Hepatocyte (in vitro differentiated cells): ENCODE measurements at regions not wholly inside any gene's neighbourhood (a gene's known extent, or its start where the extent isn't known, plus 50 kb on each side); places are given as distances from the start of the nearest gene placed in this dataset.

Experiments
- DNase-seq: peaks from one replicate; pipeline ENCODE4 v3.0.0-alpha.2; 2016; ENCODE audit warnings: low spot score
- H2AFZ ChIP-seq: fragments of 200-600 bp; sonication (generic); 2 replicates; pipeline ENCODE4 v1.6.0; 2016; ENCODE audit warnings: antibody characterized with exemption, mild to moderate bottlenecking
- H3K27ac ChIP-seq: fragments of 200-600 bp; sonication (generic); 2 replicates; pipeline ENCODE4 v1.5.1; 2016; ENCODE audit warnings: mild to moderate bottlenecking
- H3K27me3 ChIP-seq: fragments of 200-600 bp; sonication (generic); 2 replicates; pipeline ENCODE4 v1.6.1; 2016
- H3K36me3 ChIP-seq: fragments of 200-600 bp; sonication (generic); replicated peaks from 2 replicates; pipeline ENCODE4 v1.5.1; 2016; ENCODE audit warnings: low read depth; ENCODE audit not compliant: insufficient read depth
- H3K4me1 ChIP-seq: fragments of 200-600 bp; sonication (generic); 2 replicates; pipeline ENCODE4 v1.5.1; 2016; ENCODE audit warnings: mild to moderate bottlenecking, moderate library complexity; ENCODE audit not compliant: insufficient read depth
- H3K4me2 ChIP-seq: fragments of 200-600 bp; sonication (generic); 2 replicates; pipeline ENCODE4 v1.6.0; 2016
- H3K4me3 ChIP-seq: fragments of 200-600 bp; sonication (generic); 2 replicates; pipeline ENCODE4 v1.5.1; 2016; ENCODE audit warnings: mild to moderate bottlenecking
- H3K79me2 ChIP-seq: fragments of 200-600 bp; sonication (generic); 2 replicates; pipeline ENCODE4 v1.6.0; 2017; ENCODE audit warnings: mild to moderate bottlenecking
- H3K9me2 ChIP-seq: fragments of 200-600 bp; sonication (generic); replicated peaks from 2 replicates; pipeline ENCODE4 v1.6.0; 2017; ENCODE audit warnings: mild to moderate bottlenecking; ENCODE audit not compliant: insufficient read depth
- H3K9me3 ChIP-seq: fragments of 200-600 bp; sonication (generic); 2 replicates; pipeline ENCODE4 v1.5.1; 2016; ENCODE audit warnings: low read depth, mild to moderate bottlenecking
- H4K20me1 ChIP-seq: fragments of 200-600 bp; sonication (generic); 2 replicates; pipeline ENCODE4 v1.6.0; 2016; ENCODE audit warnings: mild to moderate bottlenecking; ENCODE audit not compliant: insufficient read depth, poor library complexity, severe bottlenecking
- EZH2 ChIP-seq: fragments of 200-600 bp; sonication (generic); IDR thresholded peaks from 2 replicates; pipeline ENCODE4 v1.6.1; 2016; ENCODE audit warnings: antibody characterized with exemption, mild to moderate bottlenecking, borderline replicate concordance
- EZH2phosphoT487 ChIP-seq: fragments of 200-600 bp; sonication (generic); IDR thresholded peaks from one replicate; pipeline ENCODE4 v1.6.1; 2018; ENCODE audit warnings: antibody characterized with exemption, mild to moderate bottlenecking, low read depth, moderate library complexity; ENCODE audit not compliant: unreplicated experiment, severe bottlenecking
- WGBS: methylation state at CpG from one replicate; pipeline ENCODE4 v1.1.6; 2016; ENCODE audit warnings: low lambda C conversion rate; ENCODE audit errors: missing lambda C conversion rate; 5-methylcytosine and 5-hydroxymethylcytosine counted together
- TF ChIP-seq, protein P1 (sequence below): fragments of 200-600 bp; sonication (generic); IDR thresholded peaks from 2 replicates; pipeline ENCODE4 v1.5.1; 2016; ENCODE audit warnings: antibody characterized with exemption, mild to moderate bottlenecking; ENCODE audit not compliant: poor library complexity

DNA sequence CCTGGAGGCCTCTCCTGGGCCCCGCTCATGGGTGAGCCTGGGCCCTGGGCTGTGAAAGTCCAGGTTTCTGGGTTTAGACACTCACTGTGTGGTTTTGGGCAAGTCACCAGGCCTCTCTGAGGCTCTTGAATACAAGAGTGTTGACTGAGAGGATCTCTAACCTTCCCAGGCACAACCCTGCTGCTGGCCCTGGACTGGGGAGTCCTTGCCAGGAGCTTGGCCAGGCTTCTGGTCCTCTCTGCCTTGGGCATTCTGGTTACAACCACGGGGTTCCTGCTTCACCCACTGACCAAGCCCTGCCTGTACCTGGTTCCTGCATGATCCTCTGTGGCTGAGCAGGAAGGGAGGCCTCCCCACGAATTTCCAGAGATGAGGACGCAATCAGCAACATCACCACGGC is 63.6 kb upstream of the COL13A1 start:
- Histone ChIP-seq H2AFZ (no peak overlapping the region), H3K4me3 (no peak overlapping the region), H3K27ac (no peak overlapping the region), H3K27me3 (no peaks in the 10 kb centered on the region), H3K4me1 (no peaks in the 10 kb centered on the region), H3K9me2 (no peaks in the 10 kb centered on the region), H4K20me1 (no peaks in the 10 kb centered on the region), H3K79me2 (no peaks in the 10 kb centered on the region), H3K36me3 (no peaks in the 10 kb centered on the region), H3K4me2 (no peak overlapping the region), H3K9me3 (no peaks in the 10 kb centered on the region)
- TF ChIP-seq, protein P1, sequence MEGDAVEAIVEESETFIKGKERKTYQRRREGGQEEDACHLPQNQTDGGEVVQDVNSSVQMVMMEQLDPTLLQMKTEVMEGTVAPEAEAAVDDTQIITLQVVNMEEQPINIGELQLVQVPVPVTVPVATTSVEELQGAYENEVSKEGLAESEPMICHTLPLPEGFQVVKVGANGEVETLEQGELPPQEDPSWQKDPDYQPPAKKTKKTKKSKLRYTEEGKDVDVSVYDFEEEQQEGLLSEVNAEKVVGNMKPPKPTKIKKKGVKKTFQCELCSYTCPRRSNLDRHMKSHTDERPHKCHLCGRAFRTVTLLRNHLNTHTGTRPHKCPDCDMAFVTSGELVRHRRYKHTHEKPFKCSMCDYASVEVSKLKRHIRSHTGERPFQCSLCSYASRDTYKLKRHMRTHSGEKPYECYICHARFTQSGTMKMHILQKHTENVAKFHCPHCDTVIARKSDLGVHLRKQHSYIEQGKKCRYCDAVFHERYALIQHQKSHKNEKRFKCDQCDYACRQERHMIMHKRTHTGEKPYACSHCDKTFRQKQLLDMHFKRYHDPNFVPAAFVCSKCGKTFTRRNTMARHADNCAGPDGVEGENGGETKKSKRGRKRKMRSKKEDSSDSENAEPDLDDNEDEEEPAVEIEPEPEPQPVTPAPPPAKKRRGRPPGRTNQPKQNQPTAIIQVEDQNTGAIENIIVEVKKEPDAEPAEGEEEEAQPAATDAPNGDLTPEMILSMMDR, result no peak
- no peak for TF ChIP-seq EZH2
- no peak for TF ChIP-seq EZH2phosphoT487
- 78% methylated on average over 5 of the region's 5 CpGs for WGBS
- no peak for DNase-seq

DNA sequence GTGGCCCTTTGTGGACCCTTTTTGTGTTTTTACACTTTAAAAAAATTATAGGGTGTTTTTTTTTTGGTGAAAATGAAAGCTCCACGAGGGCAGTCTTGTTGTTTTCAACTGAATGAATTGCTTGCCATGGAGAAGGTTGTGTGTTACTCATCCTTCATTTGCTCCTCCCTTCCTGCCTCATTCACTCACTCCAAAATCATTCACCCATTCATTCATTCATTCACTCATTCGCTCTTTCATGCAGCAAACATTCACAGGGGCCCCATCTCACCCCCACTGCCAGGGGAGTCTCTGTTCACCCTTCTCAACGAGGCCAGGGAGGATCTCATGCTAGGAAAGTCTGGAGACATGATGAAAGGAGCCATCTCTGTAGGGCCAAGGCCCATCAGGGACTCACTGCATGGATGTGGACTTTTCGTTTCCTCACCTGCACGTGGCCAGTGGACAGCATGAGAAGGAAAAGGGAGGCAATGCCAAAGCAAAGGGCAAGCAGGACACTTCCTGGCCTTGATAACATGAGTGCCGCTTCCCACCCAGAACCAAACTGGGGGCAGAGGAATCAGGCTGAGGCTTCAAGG is 62.8 kb upstream of the COL13A1 start:
- WGBS, result 93% methylated on average over 6 of the region's 6 CpGs
- H3K4me2 ChIP-seq, result no peak overlapping the region

DNA sequence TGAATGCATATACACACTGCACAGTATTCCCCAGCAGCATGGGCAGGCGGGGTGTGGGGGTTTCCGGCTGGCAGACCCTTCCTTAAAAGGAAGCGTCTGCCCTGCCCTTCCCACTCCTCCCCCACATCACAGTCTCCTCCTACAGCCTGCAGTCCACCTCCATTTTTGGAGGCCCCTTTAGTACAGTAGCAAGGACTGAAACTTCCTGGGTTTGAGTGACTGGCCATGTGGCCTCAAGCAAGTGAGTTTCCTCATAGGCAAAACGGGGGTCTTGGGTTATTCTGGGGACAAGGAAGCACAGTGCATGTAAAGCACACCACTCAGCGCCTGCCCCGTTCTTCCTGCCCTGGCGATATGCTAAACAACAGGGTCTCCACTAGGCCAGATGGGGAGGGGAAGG is 62.1 kb upstream of the COL13A1 start:
- no peaks in the 10 kb centered on the region for H3K9me2 ChIP-seq
- no peak overlapping the region for H3K4me3 ChIP-seq
- H3K27ac ChIP-seq, result no peak overlapping the region
- H3K9me3 ChIP-seq, result no peaks in the 10 kb centered on the region
- no peaks in the 10 kb centered on the region for H3K36me3 ChIP-seq
- no peaks in the 10 kb centered on the region for H3K27me3 ChIP-seq
- H4K20me1 ChIP-seq, result no peaks in the 10 kb centered on the region
- no peak for DNase-seq
- 60% methylated on average over 7 of the region's 7 CpGs for WGBS
- no peak overlapping the region for H2AFZ ChIP-seq
- no peak overlapping the region for H3K4me2 ChIP-seq
- H3K4me1 ChIP-seq, result no peaks in the 10 kb centered on the region
- H3K79me2 ChIP-seq, result no peaks in the 10 kb centered on the region
- TF ChIP-seq EZH2, result no peak
- TF ChIP-seq EZH2phosphoT487, result no peak
- TF ChIP-seq, protein P1, result no peak

More for the DNA sequence above, 62.8 kb upstream of the COL13A1 start:
- H4K20me1 ChIP-seq, result no peaks in the 10 kb centered on the region
- TF ChIP-seq, protein P1, result no peak
- TF ChIP-seq EZH2 (no peak), EZH2phosphoT487 (no peak)
- H3K27ac ChIP-seq, result no peak overlapping the region
- H3K36me3 ChIP-seq, result no peaks in the 10 kb centered on the region
- H3K27me3 ChIP-seq, result no peaks in the 10 kb centered on the region
- DNase-seq, result no peak
- H3K9me2 ChIP-seq, result no peaks in the 10 kb centered on the region
- H2AFZ ChIP-seq, result no peak overlapping the region
- no peaks in the 10 kb centered on the region for H3K4me1 ChIP-seq
- H3K4me3 ChIP-seq, result no peak overlapping the region
- H3K9me3 ChIP-seq, result no peaks in the 10 kb centered on the region
- H3K79me2 ChIP-seq, result no peaks in the 10 kb centered on the region

DNA sequence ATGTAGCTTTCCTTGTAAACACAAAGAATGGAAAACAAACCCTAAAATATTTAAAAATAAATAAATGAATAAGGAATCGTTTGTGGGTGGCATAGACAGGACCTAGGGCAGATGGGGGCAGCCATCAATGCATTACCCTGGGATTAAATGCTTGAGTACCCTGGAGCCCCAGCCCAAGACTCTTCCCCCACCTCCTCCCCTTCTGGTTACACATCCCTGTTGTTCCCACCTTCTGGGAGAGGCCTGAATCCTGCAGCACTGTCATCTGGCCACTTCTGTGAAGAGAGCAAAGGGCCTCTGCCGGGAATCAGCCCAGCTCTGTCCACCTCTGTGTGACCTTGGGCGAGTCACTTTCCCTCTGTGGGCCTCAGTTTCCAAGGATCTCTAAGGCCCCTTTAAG is 61.6 kb upstream of the COL13A1 start:
- Histone ChIP-seq H3K9me2 (no peaks in the 10 kb centered on the region), H2AFZ (no peak overlapping the region), H3K4me1 (no peaks in the 10 kb centered on the region), H3K4me2 (no peak overlapping the region), H4K20me1 (no peaks in the 10 kb centered on the region), H3K27ac (no peak overlapping the region), H3K79me2 (no peaks in the 10 kb centered on the region), H3K4me3 (no peak overlapping the region), H3K27me3 (no peaks in the 10 kb centered on the region), H3K36me3 (no peaks in the 10 kb centered on the region), H3K9me3 (no peaks in the 10 kb centered on the region)
- WGBS, result 85% methylated on average over 3 of the region's 3 CpGs
- TF ChIP-seq EZH2phosphoT487 (no peak), EZH2 (no peak)
- TF ChIP-seq, protein P1, result no peak
- no peak for DNase-seq
